T47D (cell line): ENCODE measurements at regions not wholly inside any gene's neighbourhood (a gene's known extent, or its start where the extent isn't known, plus 50 kb on each side); places are given as distances from the start of the nearest gene placed in this dataset.

ENCODE experiments used
- DNase-seq, 2 experiments: peaks; one replicate each; pipeline versions ENCODE4 v3.0.0 to v3.0.0-alpha.2; 2011 to 2012; ENCODE audit warnings: low read depth in 1 of 2, low spot score in 1 of 2
- JUND ChIP-seq: IDR thresholded peaks from 2 replicates; pipeline ENCODE4 v1.6.1; 2012; ENCODE audit warnings: low read depth
- in situ Hi-C: cut with HindIII; loops from 2 replicates; pipeline ENCODE4 v1.10.0; 2016; ENCODE audit warnings: low sequenced_read_pairs, low pct_unique_long_range_greater_than_20kb

- in situ Hi-C loops, result no loop called here
- no peak for DNase-seq
- no peak for TF ChIP-seq JUND
These were observed 188.0 kb upstream of the C1QTNF7 start for GRCh38 chr4:15239866-15240265.

GRCh38 chr4:15240764-15241163, 187.1 kb upstream of the C1QTNF7 start:
- in situ Hi-C loops, result no loop called here
- no peak for TF ChIP-seq JUND
- DNase-seq, result no peak

- no peak for DNase-seq
- in situ Hi-C loops, result no loop called here
These were observed 185.8 kb upstream of the C1QTNF7 start for GRCh38 chr4:15242021-15242420.

GRCh38 chr4:15244354-15244753, 183.5 kb upstream of the C1QTNF7 start:
- no peak for DNase-seq
- TF ChIP-seq JUND, result no peak
- in situ Hi-C loops, result no loop called here

More at GRCh38 chr4:15242021-15242420, 185.8 kb upstream of the C1QTNF7 start:
- no peak for TF ChIP-seq JUND

GRCh38 chr4:15245006-15245530, 182.8 kb upstream of the C1QTNF7 start:
- no peak for TF ChIP-seq JUND
- no peak for DNase-seq
- in situ Hi-C loops, result no loop called here

GRCh38 chr4:15250021-15250441, 177.8 kb upstream of the C1QTNF7 start:
- in situ Hi-C loops, result no loop called here
- DNase-seq, result no peak
- TF ChIP-seq JUND, result no peak

GRCh38 chr4:15253349-15253748, 174.5 kb upstream of the C1QTNF7 start:
- TF ChIP-seq JUND, result no peak
- no peak for DNase-seq
- in situ Hi-C loops, result no loop called here

GRCh38 chr4:15254236-15254880, 173.5 kb upstream of the C1QTNF7 start:
- TF ChIP-seq JUND, result no peak
- no peak for DNase-seq
- in situ Hi-C loops, result no loop called here

- in situ Hi-C loops, result no loop called here
- no peak for TF ChIP-seq JUND
- DNase-seq, result no peak
These were observed 172.3 kb upstream of the C1QTNF7 start for GRCh38 chr4:15255537-15255936.

GRCh38 chr4:15260758-15261157, 167.1 kb upstream of the C1QTNF7 start:
- in situ Hi-C loops, result no loop called here
- TF ChIP-seq JUND, result no peak
- DNase-seq, result no peak

GRCh38 chr4:15262396-15262795, 165.4 kb upstream of the C1QTNF7 start:
- in situ Hi-C loops, result no loop called here
- DNase-seq, result no peak
- no peak for TF ChIP-seq JUND

- in situ Hi-C loops, result no loop called here
These were observed 157.6 kb upstream of the C1QTNF7 start for GRCh38 chr4:15270201-15270600.

GRCh38 chr4:15286041-15286440, 141.8 kb upstream of the C1QTNF7 start:
- TF ChIP-seq JUND, result no peak
- in situ Hi-C loops, result no loop called here
- no peak for DNase-seq

More at GRCh38 chr4:15270201-15270600, 157.6 kb upstream of the C1QTNF7 start:
- no peak for TF ChIP-seq JUND
- DNase-seq, result no peak

- DNase-seq, result no peak
- in situ Hi-C loops, result no loop called here
- no peak for TF ChIP-seq JUND
These were observed 136.7 kb upstream of the C1QTNF7 start for GRCh38 chr4:15291122-15291521.
